HG02870 (cell line): ENCODE measurements at regions not wholly inside any gene's neighbourhood (a gene's known extent, or its start where the extent isn't known, plus 50 kb on each side); places are given as distances from the start of the nearest gene placed in this dataset.
"Not testable (repeated sequence)": the region's sequence is repeated elsewhere in the genome, so short reads cannot be mapped to it uniquely, and the experiment has no call there.

Experiments
- ATAC-seq: cut with Tn5 transposase; IDR thresholded peaks from one replicate; pipeline ENCODE4 v1.9.1; 2021; ENCODE audit warnings: mild to moderate bottlenecking, moderate library complexity; ENCODE audit not compliant: unreplicated experiment

GRCh38 chr15:54843006-54843405 lies 353.7 kb downstream of the RSL24D1 start:
- ATAC-seq = no peak

GRCh38 chr15:54841701-54842305 lies 354.9 kb downstream of the RSL24D1 start:
- no peak for ATAC-seq

- no peak for ATAC-seq
These were observed 355.9 kb downstream of the RSL24D1 start for GRCh38 chr15:54840621-54841398.

GRCh38 chr15:54839379-54839778 lies 357.4 kb downstream of the RSL24D1 start:
- ATAC-seq = no peak

GRCh38 chr15:54836052-54836795 lies 360.5 kb downstream of the RSL24D1 start:
- ATAC-seq = no peak

- ATAC-seq = no peak
These were observed 366.9 kb downstream of the RSL24D1 start for GRCh38 chr15:54829821-54830220.

GRCh38 chr15:54820811-54821210 lies 375.9 kb downstream of the RSL24D1 start:
- ATAC-seq = no peak

- no peak for ATAC-seq
These were observed 376.6 kb downstream of the RSL24D1 start for GRCh38 chr15:54820098-54820497.

GRCh38 chr15:54816401-54816800 lies 380.3 kb downstream of the RSL24D1 start:
- ATAC-seq = no peak

- no peak for ATAC-seq
These were observed 381.2 kb downstream of the RSL24D1 start for GRCh38 chr15:54815556-54815955.

GRCh38 chr15:54812383-54812782 lies 384.4 kb downstream of the RSL24D1 start:
- ATAC-seq = no peak

GRCh38 chr15:54810496-54810895 lies 386.2 kb downstream of the RSL24D1 start:
- ATAC-seq = no peak

GRCh38 chr15:54810031-54810430 lies 386.7 kb downstream of the RSL24D1 start:
- ATAC-seq = no peak

- ATAC-seq = no peak
These were observed 388.4 kb downstream of the RSL24D1 start for GRCh38 chr15:54808321-54808720.

GRCh38 chr15:54803987-54804386 lies 392.8 kb downstream of the RSL24D1 start:
- no peak for ATAC-seq

- ATAC-seq = no peak
These were observed 393.5 kb downstream of the RSL24D1 start for GRCh38 chr15:54803134-54803808.

GRCh38 chr15:54792526-54792925 lies 404.2 kb downstream of the RSL24D1 start:
- ATAC-seq = no peak

- no peak for ATAC-seq
These were observed 406.0 kb downstream of the RSL24D1 start for GRCh38 chr15:54790693-54791092.

- no peak for ATAC-seq
These were observed 407.4 kb downstream of the RSL24D1 start for GRCh38 chr15:54789376-54789775.

- ATAC-seq = not testable (repeated sequence)
These were observed 415.5 kb downstream of the RSL24D1 start for GRCh38 chr15:54781220-54781619.

GRCh38 chr15:54779271-54779670 lies 417.5 kb downstream of the RSL24D1 start:
- no peak for ATAC-seq
